Endothelial cell of umbilical vein (primary cell): ENCODE measurements at regions not wholly inside any gene's neighbourhood (a gene's known extent, or its start where the extent isn't known, plus 50 kb on each side); places are given as distances from the start of the nearest gene placed in this dataset.

ENCODE experiments used
- BruUV-seq: library from RNA; stranded (reverse); fragments of 400-500 nt; replicated peaks from 2 replicates; lab custom pipeline; 2021; lab: Mats Ljungman, UMichigan
- CTCF ChIA-PET: fragments of 300-600, 350-600 bp; sonication (Branson Sonifier 250); formaldehyde crosslinking; loops from one replicate; lab custom pipeline; 2021; ENCODE audit warnings: antibody characterized with exemption, inconsistent platforms; lab: Charles Lee
- POLR2A ChIA-PET: fragments of 300-600, 350-600 bp; sonication (Branson Sonifier 250); formaldehyde crosslinking; loops from one replicate; lab custom pipeline; 2021; ENCODE audit warnings: antibody characterized with exemption, inconsistent platforms; lab: Charles Lee
- DNase-seq: peaks from one replicate; pipeline ENCODE4 v3.0.0-alpha.2; 2011; ENCODE audit warnings: low read depth, low spot score
- FAIRE-seq: peaks from 2 replicates; lab custom pipeline; 2011; peaks lifted over from hg19 to GRCh38; lab: Jason Lieb, UNC
- H2AFZ ChIP-seq: 2 replicates; pipeline ENCODE4 v1.6.0; 2012; ENCODE audit warnings: low read depth, low read length, control low read depth, inconsistent platforms
- H3K27ac ChIP-seq: 2 replicates; pipeline ENCODE4 v1.5.1; 2011; ENCODE audit warnings: low read depth, mild to moderate bottlenecking, control low read depth, low read length, moderate library complexity; ENCODE audit not compliant: insufficient read depth
- H3K27me3 ChIP-seq, 2 experiments: 2 replicates each; pipeline versions ENCODE4 v1.6.0 to v1.6.1; 2011; ENCODE audit warnings: low read length in 2 of 2, mixed read lengths in 1 of 2; ENCODE audit not compliant: control insufficient read depth in 2 of 2, insufficient read depth in 2 of 2
- H3K36me3 ChIP-seq, 2 experiments: 2 replicates in 1 of 2; 3 replicates in 1 of 2; pipeline ENCODE4 v1.5.1; 2011; ENCODE audit warnings: low read length in 2 of 2, mild to moderate bottlenecking in 1 of 2, moderate library complexity in 1 of 2; ENCODE audit not compliant: control insufficient read depth in 2 of 2, insufficient read depth in 2 of 2; ENCODE audit errors: extremely low read depth in 1 of 2
- H3K4me1 ChIP-seq: 3 replicates; pipeline ENCODE4 v1.5.1; 2011; ENCODE audit warnings: mild to moderate bottlenecking, low read length; ENCODE audit not compliant: control insufficient read depth, insufficient read depth; ENCODE audit errors: extremely low read depth
- H3K4me2 ChIP-seq: 2 replicates; pipeline ENCODE4 v1.6.1; 2011; ENCODE audit warnings: low read length, control low read depth, mixed read lengths; ENCODE audit not compliant: insufficient read depth
- H3K4me3 ChIP-seq, 3 experiments: fragments of 200-600 bp in 1 of 3; sonication (generic), shearing (Covaris generic) in 1 of 3; replicated peaks in 1 of 3; 2 replicates each; pipeline ENCODE4 v1.5.1; 2011 to 2016; ENCODE audit warnings: control low read depth in 3 of 3, low read length in 3 of 3, mild to moderate bottlenecking in 2 of 3, inconsistent platforms in 1 of 3, low read depth in 1 of 3, moderate library complexity in 1 of 3; ENCODE audit not compliant: insufficient read depth in 1 of 3
- H3K79me2 ChIP-seq: 2 replicates; pipeline ENCODE4 v1.6.0; 2012; ENCODE audit warnings: low read length, inconsistent platforms; ENCODE audit not compliant: control insufficient read depth, insufficient read depth
- H3K9ac ChIP-seq: replicated peaks from 2 replicates; pipeline ENCODE3; 2011; ENCODE audit warnings: low read length, control low read depth; ENCODE audit not compliant: insufficient read depth; ENCODE audit errors: extremely low read depth
- H3K9me1 ChIP-seq: replicated peaks from 3 replicates; pipeline ENCODE4 v1.6.0; 2011; ENCODE audit warnings: mild to moderate bottlenecking, low read length; ENCODE audit not compliant: control insufficient read depth, insufficient read depth; ENCODE audit errors: extremely low read depth
- H3K9me3 ChIP-seq: replicated peaks from 2 replicates; pipeline ENCODE4 v1.5.1; 2012; ENCODE audit warnings: low read length, inconsistent platforms; ENCODE audit not compliant: control insufficient read depth, insufficient read depth
- H4K20me1 ChIP-seq: replicated peaks from 2 replicates; pipeline ENCODE3; 2011; ENCODE audit warnings: mild to moderate bottlenecking, low read length; ENCODE audit not compliant: control insufficient read depth, insufficient read depth; ENCODE audit errors: extremely low read depth
- CTCF ChIP-seq, 2 donors: IDR thresholded peaks; 1 replicate in 1 of 2; 2 replicates in 1 of 2; pipeline ENCODE4 v1.5.1; 2011; ENCODE audit warnings: low read length in 2 of 2, mild to moderate bottlenecking in 2 of 2, moderate library complexity in 2 of 2, control low read depth in 1 of 2, inconsistent platforms in 1 of 2, low read depth in 1 of 2; ENCODE audit not compliant: insufficient read depth in 1 of 2; ENCODE audit errors: extremely low read depth in 1 of 2
- EZH2 ChIP-seq: IDR thresholded peaks from 2 replicates; pipeline ENCODE4 v1.6.1; 2012; ENCODE audit warnings: borderline replicate concordance, low read depth, mild to moderate bottlenecking, moderate library complexity, low read length, inconsistent platforms; ENCODE audit not compliant: severe bottlenecking
- FOS ChIP-seq: IDR thresholded peaks from 2 replicates; pipeline ENCODE4 v1.6.1; 2011; ENCODE audit warnings: mild to moderate bottlenecking, low read length, moderate library complexity, borderline replicate concordance; ENCODE audit not compliant: insufficient read depth
- GATA2 ChIP-seq: IDR thresholded peaks from 2 replicates; pipeline ENCODE4 v1.7.0; 2011; ENCODE audit warnings: low read depth, mild to moderate bottlenecking, moderate library complexity, mixed read lengths, low read length; ENCODE audit not compliant: insufficient read length, insufficient read depth
- JUN ChIP-seq: IDR thresholded peaks from 2 replicates; pipeline ENCODE4 v1.6.1; 2011; ENCODE audit warnings: borderline replicate concordance, low read depth; ENCODE audit not compliant: insufficient read length, insufficient read depth
- MAX ChIP-seq: IDR thresholded peaks from 2 replicates; pipeline ENCODE4 v1.6.1; 2011; ENCODE audit not compliant: insufficient read depth, insufficient read length
- MYC ChIP-seq: IDR thresholded peaks from one replicate; pipeline ENCODE4 v1.6.1; 2011; ENCODE audit warnings: mild to moderate bottlenecking, low read depth, low read length
- POLR2A ChIP-seq: IDR thresholded peaks from 2 replicates; pipeline ENCODE4 v1.6.1; 2012; ENCODE audit warnings: low read depth, mild to moderate bottlenecking, control low read depth, low read length
- POLR2AphosphoS5 ChIP-seq: IDR thresholded peaks from 2 replicates; pipeline ENCODE4 v1.6.1; 2012; ENCODE audit warnings: low read depth, mild to moderate bottlenecking, control low read depth, low read length, moderate library complexity; ENCODE audit not compliant: insufficient read depth
- dilution Hi-C: fragments of 300-500 bp; cut with MboI; formaldehyde crosslinking; loops from one replicate; pipeline ENCODE4 v1.15.0; 2019; ENCODE audit warnings: low sequenced_read_pairs; ENCODE audit not compliant: extremely low pct_ligation_motif_present
- intact Hi-C: fragments of 100-400 bp; cut with micrococcal nuclease; formaldehyde crosslinking; loops from one replicate; pipeline ENCODE4 v1.10.0; 2022

- H4K20me1 ChIP-seq, result no peaks in the 10 kb centered on the region
- no peak overlapping the region for H2AFZ ChIP-seq
- H3K27me3 ChIP-seq, result no peaks in the 10 kb centered on the region
- dilution Hi-C loops, result no loop called here
- ChIA-PET CTCF (no interaction called here), POLR2A (no interaction called here)
- TF ChIP-seq GATA2 (no peak), MYC (no peak), MAX (no peak), JUN (no peak), CTCF (IDR thresholded peaks at IDR 0.05; ENCODE audit: extremely low read depth in 1 of 2, insufficient read depth in 1 of 2, low read depth in 1 of 2, low read length in 2 of 2) (no peak), EZH2 (no peak), POLR2AphosphoS5 (no peak), FOS (no peak), POLR2A (no peak)
- no peaks in the 10 kb centered on the region for H3K36me3 ChIP-seq
- DNase-seq (no peak), FAIRE-seq (no peak)
- intact Hi-C loops, result no loop called here
- H3K4me2 ChIP-seq, result no peak overlapping the region
- H3K9me3 ChIP-seq, result no peaks in the 10 kb centered on the region
- no peaks in the 10 kb centered on the region for H3K4me1 ChIP-seq
- no peak overlapping the region for H3K9ac ChIP-seq
- BruUV-seq, result no TSS peak
- H3K9me1 ChIP-seq, result no peaks in the 10 kb centered on the region
- no peak overlapping the region for H3K4me3 ChIP-seq
- H3K79me2 ChIP-seq, result no peaks in the 10 kb centered on the region
- H3K27ac ChIP-seq, result no peak overlapping the region
Measured at GRCh38 chr6:50381099-50381415, 331.3 kb upstream of the DEFB112 start.
